Naive thymus-derived CD4-positive, alpha-beta T cell (primary cell): ENCODE measurements at regions not wholly inside any gene's neighbourhood (a gene's known extent, or its start where the extent isn't known, plus 50 kb on each side); places are given as distances from the start of the nearest gene placed in this dataset.
A peak's percentile ranks its signal among the peaks of the same experiment; 100 is the strongest.

Experiments used
- ATAC-seq: fragments of 150-1000 bp; cut with Tn5 transposase; 2 replicates; pipeline ENCODE4 v1.10.0; 2021; ENCODE audit warnings: mild to moderate bottlenecking, moderate library complexity
- CTCF ChIA-PET: fragments of 350-600 bp; sonication (Branson Sonifier 250); formaldehyde crosslinking; loops from one replicate; lab custom pipeline; 2021; ENCODE audit warnings: antibody characterized with exemption; lab: Charles Lee
- POLR2A ChIA-PET: fragments of 350-600 bp; sonication (Branson Sonifier 250); formaldehyde crosslinking; loops from one replicate; lab custom pipeline; 2021; ENCODE audit warnings: antibody characterized with exemption, inconsistent platforms; lab: Charles Lee
- DNase-seq, 9 donors: peaks; one replicate each; pipeline versions ENCODE4 v3.0.0 to v3.0.0-alpha.2; 2020 to 2022; ENCODE audit warnings: mixed read lengths in 1 of 9
- H3K27ac ChIP-seq: one replicate; pipeline ENCODE4 v1.7.0; 2013; ENCODE audit warnings: mild to moderate bottlenecking, low read depth, low read length, moderate library complexity
- H3K27me3 ChIP-seq, 2 donors: one replicate each; pipeline ENCODE4 v1.7.0; 2013; ENCODE audit warnings: low read length in 2 of 2, mild to moderate bottlenecking in 2 of 2, moderate library complexity in 2 of 2; ENCODE audit not compliant: control insufficient read depth in 2 of 2, insufficient read depth in 2 of 2
- H3K36me3 ChIP-seq, 3 experiments: 1 replicate in 2 of 3; 2 replicates in 1 of 3; pipeline ENCODE4 v1.7.0; 2013; ENCODE audit warnings: low read length in 3 of 3, mild to moderate bottlenecking in 3 of 3, moderate library complexity in 1 of 3; ENCODE audit not compliant: insufficient read depth in 3 of 3, control insufficient read depth in 2 of 3
- H3K4me1 ChIP-seq, 2 donors: one replicate each; pipeline ENCODE4 v1.7.0; 2013; ENCODE audit warnings: low read length in 2 of 2, mild to moderate bottlenecking in 2 of 2, moderate library complexity in 1 of 2; ENCODE audit not compliant: control insufficient read depth in 2 of 2, insufficient read depth in 2 of 2
- H3K4me3 ChIP-seq: 2 replicates; pipeline ENCODE4 v1.7.0; 2013; ENCODE audit warnings: mild to moderate bottlenecking, low read length
- H3K9me3 ChIP-seq, 3 experiments: 1 replicate in 2 of 3; 2 replicates in 1 of 3; pipeline ENCODE4 v1.7.0; 2013; ENCODE audit warnings: low read length in 3 of 3; ENCODE audit not compliant: control insufficient read depth in 2 of 3
- H3K27ac Mint-ChIP-seq, 9 donors: one replicate each; pipeline ENCODE4 v1.8.0; 2020 to 2022; ENCODE audit warnings: mixed read lengths in 9 of 9, mild to moderate bottlenecking in 8 of 9, moderate library complexity in 5 of 9, inconsistent platforms in 2 of 9
- H3K27me3 Mint-ChIP-seq, 5 donors: one replicate each; pipeline ENCODE4 v1.8.0; 2021 to 2022; ENCODE audit warnings: mixed read lengths in 5 of 5, mild to moderate bottlenecking in 1 of 5
- H3K36me3 Mint-ChIP-seq, 5 donors: one replicate each; pipeline ENCODE4 v1.8.0; 2020 to 2022; ENCODE audit warnings: mixed read lengths in 5 of 5, mild to moderate bottlenecking in 3 of 5, inconsistent platforms in 1 of 5
- H3K4me1 Mint-ChIP-seq, 7 donors: one replicate each; pipeline ENCODE4 v1.8.0; 2020 to 2022; ENCODE audit warnings: mixed read lengths in 7 of 7, mild to moderate bottlenecking in 3 of 7, inconsistent platforms in 1 of 7
- H3K4me3 Mint-ChIP-seq, 10 donors: one replicate each; pipeline ENCODE4 v1.8.0; 2020 to 2022; ENCODE audit warnings: mild to moderate bottlenecking in 10 of 10, mixed read lengths in 10 of 10, moderate library complexity in 6 of 10, inconsistent platforms in 2 of 10
- H3K9me3 Mint-ChIP-seq, 11 donors: one replicate each; pipeline ENCODE4 v1.8.0; 2020 to 2022; ENCODE audit warnings: mixed read lengths in 11 of 11, mild to moderate bottlenecking in 4 of 11, inconsistent platforms in 1 of 11, moderate library complexity in 1 of 11
- intact Hi-C, 2 donors: fragments of 100-400 bp; cut with micrococcal nuclease; formaldehyde crosslinking; loops; one replicate each; pipeline ENCODE4 v1.15.1; 2023

- H3K4me3 Mint-ChIP-seq = no peak overlapping the region
- no peaks in the 10 kb centered on the region for H3K27me3 ChIP-seq
- no peak for ATAC-seq
- peaks cover 0 to 4% (median 0%) of the 10 kb centered on the region in 11 donors for H3K9me3 Mint-ChIP-seq
- H3K36me3 ChIP-seq = no peaks in the 10 kb centered on the region
- H3K4me3 ChIP-seq = no peak overlapping the region
- peaks cover 0 to 15% (median 0%) of the 10 kb centered on the region in 5 donors for H3K36me3 Mint-ChIP-seq
- peaks cover 0 to 5% of the 10 kb centered on the region in 2 donors for H3K4me1 ChIP-seq
- no peak for DNase-seq
- no peaks in the 10 kb centered on the region for H3K9me3 ChIP-seq
- POLR2A ChIA-PET = no interaction called here
- no peak overlapping the region for H3K27ac ChIP-seq
- intact Hi-C loops = no loop called here
- H3K4me1 Mint-ChIP-seq = peaks cover 5 to 40% (median 14%) of the 10 kb centered on the region in 7 donors
- no peaks in the 10 kb centered on the region for H3K27me3 Mint-ChIP-seq
- CTCF ChIA-PET = no interaction called here
- H3K27ac Mint-ChIP-seq = no peak overlapping the region
Observed at GRCh38 chr12:89176676-89177075, 175.6 kb downstream of the DUSP6 start.

GRCh38 chr12:89173678-89174077, 178.6 kb downstream of the DUSP6 start:
- Mint-ChIP-seq H3K9me3 (peaks cover 0 to 4% (median 0%) of the 10 kb centered on the region in 11 donors), H3K36me3 (peaks cover 0 to 18% (median 0%) of the 10 kb centered on the region in 5 donors), H3K4me3 (no peak overlapping the region), H3K27me3 (no peaks in the 10 kb centered on the region), H3K27ac (no peak overlapping the region), H3K4me1 (peaks cover 0 to 17% (median 0%) of the 10 kb centered on the region in 7 donors)
- POLR2A ChIA-PET = no interaction called here
- intact Hi-C loops = no loop called here
- no peak for ATAC-seq
- H3K9me3 ChIP-seq = no peaks in the 10 kb centered on the region
- no peak overlapping the region for H3K4me3 ChIP-seq
- no peak overlapping the region for H3K27ac ChIP-seq
- CTCF ChIA-PET = no interaction called here
- no peak for DNase-seq
- H3K4me1 ChIP-seq = no peaks in the 10 kb centered on the region
- H3K27me3 ChIP-seq = no peaks in the 10 kb centered on the region
- H3K36me3 ChIP-seq = no peaks in the 10 kb centered on the region

GRCh38 chr12:89173096-89173495, 179.2 kb downstream of the DUSP6 start:
- no peaks in the 10 kb centered on the region for H3K4me1 ChIP-seq
- ChIA-PET CTCF (no interaction called here), POLR2A (no interaction called here)
- H3K9me3 Mint-ChIP-seq = peaks cover 0 to 4% (median 0%) of the 10 kb centered on the region in 11 donors
- H3K27me3 Mint-ChIP-seq = no peaks in the 10 kb centered on the region
- DNase-seq (no peak), ATAC-seq (no peak)
- no peak overlapping the region for H3K27ac Mint-ChIP-seq
- intact Hi-C loops = no loop called here
- no peaks in the 10 kb centered on the region for H3K36me3 ChIP-seq
- H3K4me3 ChIP-seq = no peak overlapping the region
- no peak overlapping the region for H3K4me3 Mint-ChIP-seq
- no peaks in the 10 kb centered on the region for H3K27me3 ChIP-seq
- peaks cover 0 to 14% (median 0%) of the 10 kb centered on the region in 7 donors for H3K4me1 Mint-ChIP-seq
- no peaks in the 10 kb centered on the region for H3K9me3 ChIP-seq
- peaks cover 0 to 19% (median 0%) of the 10 kb centered on the region in 5 donors for H3K36me3 Mint-ChIP-seq
- H3K27ac ChIP-seq = no peak overlapping the region

GRCh38 chr12:89172224-89172623, 180.1 kb downstream of the DUSP6 start:
- DNase-seq (no peak), ATAC-seq (no peak)
- no peaks in the 10 kb centered on the region for H3K36me3 ChIP-seq
- Mint-ChIP-seq H3K9me3 (peaks cover 0 to 4% (median 0%) of the 10 kb centered on the region in 11 donors), H3K4me1 (peaks cover 0 to 18% (median 3%) of the 10 kb centered on the region in 7 donors), H3K27ac (no peak overlapping the region), H3K27me3 (no peaks in the 10 kb centered on the region), H3K4me3 (no peak overlapping the region), H3K36me3 (peaks cover 0 to 20% (median 0%) of the 10 kb centered on the region in 5 donors)
- no peak overlapping the region for H3K4me3 ChIP-seq
- ChIA-PET CTCF (no interaction called here), POLR2A (no interaction called here)
- intact Hi-C loops = no loop called here
- no peaks in the 10 kb centered on the region for H3K9me3 ChIP-seq
- H3K4me1 ChIP-seq = no peaks in the 10 kb centered on the region
- H3K27ac ChIP-seq = no peak overlapping the region
- H3K27me3 ChIP-seq = no peaks in the 10 kb centered on the region

- Histone ChIP-seq H3K27me3 (no peaks in the 10 kb centered on the region), H3K9me3 (no peaks in the 10 kb centered on the region), H3K27ac (no peak overlapping the region), H3K4me3 (no peak overlapping the region), H3K4me1 (peaks cover 0 to 9% of the 10 kb centered on the region in 2 donors), H3K36me3 (no peaks in the 10 kb centered on the region)
- ChIA-PET POLR2A (no interaction called here), CTCF (no interaction called here)
- Mint-ChIP-seq H3K27ac (no peak overlapping the region), H3K4me3 (no peak overlapping the region), H3K36me3 (peaks cover 0 to 27% (median 0%) of the 10 kb centered on the region in 5 donors), H3K9me3 (peaks cover 0 to 6% (median 0%) of the 10 kb centered on the region in 11 donors), H3K4me1 (peaks cover 10 to 37% (median 20%) of the 10 kb centered on the region in 7 donors), H3K27me3 (no peaks in the 10 kb centered on the region)
- intact Hi-C loops = no loop called here
- DNase-seq (no peak), ATAC-seq (no peak)
Observed at GRCh38 chr12:89169321-89169720, 183.0 kb downstream of the DUSP6 start.

- POLR2A ChIA-PET = no interaction called here
- CTCF ChIA-PET = interaction anchor here (0.7 kb wide), 1 partner anchor 67 kb away, joined by 3 read pairs; no protein-coding TSS in a partner anchor
- Mint-ChIP-seq H3K36me3 (peaks cover 0 to 25% (median 0%) of the 10 kb centered on the region in 5 donors), H3K27ac (no peak overlapping the region), H3K27me3 (no peaks in the 10 kb centered on the region), H3K9me3 (peaks cover 0 to 6% (median 0%) of the 10 kb centered on the region in 11 donors), H3K4me3 (no peak overlapping the region), H3K4me1 (peaks cover 10 to 35% (median 20%) of the 10 kb centered on the region in 7 donors)
- no peak for ATAC-seq
- H3K4me3 ChIP-seq = no peak overlapping the region
- intact Hi-C loops = no loop called here
- no peaks in the 10 kb centered on the region for H3K27me3 ChIP-seq
- DNase-seq = no peak
- H3K4me1 ChIP-seq = peaks cover 0 to 9% of the 10 kb centered on the region in 2 donors
- no peak overlapping the region for H3K27ac ChIP-seq
- H3K36me3 ChIP-seq = no peaks in the 10 kb centered on the region
- H3K9me3 ChIP-seq = no peaks in the 10 kb centered on the region
Observed at GRCh38 chr12:89167986-89168385, 184.3 kb downstream of the DUSP6 start.

- ChIA-PET CTCF (no interaction called here), POLR2A (no interaction called here)
- Mint-ChIP-seq H3K4me1 (peaks cover 10 to 33% (median 20%) of the 10 kb centered on the region in 7 donors), H3K9me3 (peaks cover 0 to 2% (median 0%) of the 10 kb centered on the region in 11 donors), H3K27ac (peak overlapping the region in 3 of 9 donors; percentile 4 to 79 (median 28)), H3K4me3 (peak overlapping the region in 6 of 10 donors; percentile 5 to 51 (median 8)), H3K27me3 (no peaks in the 10 kb centered on the region), H3K36me3 (peaks cover 0 to 18% (median 0%) of the 10 kb centered on the region in 5 donors)
- H3K36me3 ChIP-seq = no peaks in the 10 kb centered on the region
- no peaks in the 10 kb centered on the region for H3K9me3 ChIP-seq
- DNase-seq (peak in 3 of 9 donors; percentile 1 to 4 (median 4)), ATAC-seq (peak; percentile 70)
- intact Hi-C loops = no loop called here
- H3K4me3 ChIP-seq = no peak overlapping the region
- H3K27me3 ChIP-seq = no peaks in the 10 kb centered on the region
- H3K4me1 ChIP-seq = peaks cover 0 to 9% of the 10 kb centered on the region in 2 donors
- no peak overlapping the region for H3K27ac ChIP-seq
Observed at GRCh38 chr12:89166525-89166934, 185.8 kb downstream of the DUSP6 start.
